ENCODE measurements at regions not wholly inside any gene's neighbourhood (a gene's known extent, or its start where the extent isn't known, plus 50 kb on each side); places are given as distances from the start of the nearest gene placed in this dataset.
"Not testable (repeated sequence)": the region's sequence is repeated elsewhere in the genome, so short reads cannot be mapped to it uniquely, and the experiment has no call there.

GRCh38 chr12:34219046-34219770 lies 196.9 kb downstream of the ALG10 start:
- no peak for DNase-seq (ENCODE audit: low read depth in 2 of 3, low spot score in 2 of 3)

DNA sequence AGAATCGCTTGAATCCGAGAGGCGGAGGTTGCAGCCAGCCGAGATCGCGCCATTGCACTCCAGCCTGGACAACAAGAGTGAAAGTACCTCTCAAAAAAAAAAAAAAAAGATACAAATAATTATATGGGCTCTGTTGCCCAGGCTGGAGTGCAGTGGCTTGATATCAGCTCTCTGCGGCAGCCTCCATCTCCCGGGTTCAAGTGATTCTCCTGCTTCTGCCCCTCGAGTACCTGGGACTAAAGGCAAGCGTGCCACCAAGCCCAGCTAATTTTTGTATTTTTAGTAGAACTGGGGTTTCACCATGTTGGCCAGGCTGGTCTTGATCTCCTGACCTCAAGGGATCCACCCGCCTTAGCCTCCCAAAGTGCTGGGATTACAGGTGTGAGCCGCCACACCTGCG lies 197.8 kb downstream of the ALG10 start:
- DNase-seq (ENCODE audit: low read depth in 2 of 3, low spot score in 2 of 3) = not testable (repeated sequence)

GRCh38 chr12:34223640-34224039 lies 201.3 kb downstream of the ALG10 start:
- DNase-seq (ENCODE audit: low read depth in 2 of 3, low spot score in 2 of 3) = no peak

GRCh38 chr12:34226044-34226443 lies 203.7 kb downstream of the ALG10 start:
- DNase-seq (ENCODE audit: low read depth in 2 of 3, low spot score in 2 of 3) = not testable (repeated sequence)

DNA sequence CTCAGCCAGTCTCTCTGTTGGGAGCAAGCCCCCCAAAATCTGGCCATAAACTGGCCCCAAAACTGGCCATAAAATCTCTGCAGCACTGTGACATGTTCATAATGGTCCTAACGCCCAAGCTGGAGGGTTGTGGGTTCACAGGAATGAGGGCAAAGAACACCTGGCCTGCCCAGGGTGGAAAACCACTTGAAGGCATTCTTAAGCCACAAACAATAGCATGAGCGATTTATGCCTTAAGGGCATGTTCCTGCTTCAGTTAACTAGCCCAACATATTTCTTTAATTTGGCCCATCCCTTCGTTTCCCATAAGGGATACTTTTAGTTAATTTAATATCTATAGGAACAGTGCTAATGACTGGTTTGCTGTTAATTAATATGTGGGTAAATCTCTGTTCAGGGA lies 205.8 kb downstream of the ALG10 start:
- not testable (repeated sequence) for DNase-seq (ENCODE audit: low read depth in 2 of 3, low spot score in 2 of 3)

- not testable (repeated sequence) for DNase-seq (ENCODE audit: low read depth in 2 of 3, low spot score in 2 of 3)
Measured at GRCh38 chr12:34229033-34229432, 206.7 kb downstream of the ALG10 start.

- DNase-seq (ENCODE audit: low read depth in 2 of 3, low spot score in 2 of 3) = no peak
Measured at GRCh38 chr12:34233618-34234017, 211.3 kb downstream of the ALG10 start.

DNA sequence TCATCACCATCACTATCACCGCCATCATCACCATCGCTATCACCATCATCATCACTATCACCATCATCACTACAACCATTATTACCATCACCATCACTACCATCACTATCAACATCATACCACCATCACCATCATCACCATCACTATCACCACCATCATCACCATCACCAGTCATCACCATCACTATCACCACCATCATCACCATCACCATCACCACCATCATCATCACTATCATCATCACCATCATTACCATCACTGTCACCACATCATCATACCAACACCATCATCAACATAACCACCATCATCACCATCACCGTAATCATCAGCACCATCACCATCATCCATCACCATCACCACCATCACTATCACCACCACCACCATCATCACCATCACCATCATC lies 213.8 kb downstream of the ALG10 start:
- DNase-seq (ENCODE audit: low read depth in 2 of 3, low spot score in 2 of 3) = no peak

DNA sequence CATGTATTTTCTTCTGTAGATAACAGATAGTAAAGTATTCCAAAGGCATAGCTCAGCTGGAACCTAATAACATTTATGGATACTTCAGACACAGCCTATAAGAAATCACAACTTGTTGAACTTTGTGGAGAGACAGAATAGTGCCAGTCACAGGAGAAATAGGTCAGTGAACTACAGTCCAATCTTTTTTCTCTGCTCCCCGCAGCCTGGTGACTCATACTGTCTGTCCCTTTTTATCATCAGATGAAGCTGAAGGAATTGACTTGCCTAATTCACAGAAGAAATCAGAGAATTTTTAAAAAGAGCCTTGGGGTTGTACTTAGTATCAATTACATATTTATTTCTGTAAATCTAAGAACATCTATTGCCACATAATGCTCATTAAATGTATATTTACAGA lies 222.3 kb downstream of the ALG10 start:
- no peak for DNase-seq (ENCODE audit: low read depth in 2 of 3, low spot score in 2 of 3)

- no peak for DNase-seq (ENCODE audit: low read depth in 2 of 3, low spot score in 2 of 3)
Measured at GRCh38 chr12:34249271-34249670, 227.0 kb downstream of the ALG10 start.

DNA sequence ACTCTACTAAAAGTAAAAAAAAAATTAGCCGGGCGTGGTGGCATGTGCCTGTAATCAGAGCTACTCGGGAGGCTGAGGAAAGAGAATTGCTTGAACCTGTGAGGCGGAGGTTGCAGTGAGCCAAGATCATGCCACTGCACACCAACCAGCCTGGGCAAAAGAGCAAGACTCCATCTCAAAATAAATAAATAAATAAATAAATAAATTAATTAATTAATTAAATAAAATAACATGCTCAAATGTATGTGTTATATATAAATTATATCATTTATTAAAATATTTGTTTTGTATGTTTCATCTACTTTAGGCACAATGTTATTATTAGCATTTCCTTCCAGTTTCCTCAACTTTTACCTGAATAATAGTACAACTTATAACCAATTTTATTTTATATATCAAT lies 229.6 kb downstream of the ALG10 start:
- not testable (repeated sequence) for DNase-seq (ENCODE audit: low read depth in 2 of 3, low spot score in 2 of 3)

DNA sequence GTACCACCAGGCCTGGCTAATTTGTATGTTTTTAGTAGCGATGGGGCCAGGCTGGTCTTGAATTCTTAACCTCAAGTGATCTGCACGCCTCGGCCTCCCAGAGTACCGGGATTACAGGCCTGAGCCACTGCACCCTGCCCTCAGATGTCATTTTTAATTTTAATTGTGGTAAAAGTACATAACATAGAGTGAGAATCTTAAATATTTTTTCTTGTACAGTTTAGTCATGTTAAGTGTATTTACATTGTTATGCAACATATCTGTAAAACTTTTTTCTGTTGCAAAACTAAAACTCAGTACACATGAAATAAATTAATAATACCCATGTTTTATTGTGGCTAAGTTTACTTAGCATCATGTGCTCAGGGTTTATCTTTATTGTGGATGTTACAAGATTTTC lies 231.4 kb downstream of the ALG10 start:
- no peak for DNase-seq (ENCODE audit: low read depth in 2 of 3, low spot score in 2 of 3)

- no peak for DNase-seq (ENCODE audit: low read depth in 2 of 3, low spot score in 2 of 3)
Measured at GRCh38 chr12:34257093-34257492, 234.8 kb downstream of the ALG10 start.

DNA sequence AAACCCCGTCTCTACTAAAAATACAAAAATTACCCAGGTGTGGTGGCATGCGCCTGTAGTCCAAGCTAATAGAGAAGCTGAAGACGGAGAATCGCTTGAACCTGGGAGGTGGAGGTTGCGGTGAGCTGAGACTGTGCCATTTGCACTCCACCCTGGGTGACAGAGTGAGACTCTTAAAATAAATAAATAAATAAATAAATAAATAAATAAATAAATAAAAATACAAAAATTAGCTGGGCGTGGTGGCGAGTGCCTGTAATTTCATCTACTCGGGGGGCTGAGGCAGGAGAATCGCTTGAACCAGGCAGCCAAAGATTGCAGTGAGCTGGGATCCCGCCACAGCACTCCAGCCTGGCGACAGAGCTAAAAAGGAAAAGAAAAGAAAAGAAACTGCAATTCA lies 239.8 kb downstream of the ALG10 start:
- not testable (repeated sequence) for DNase-seq (ENCODE audit: low read depth in 2 of 3, low spot score in 2 of 3)

DNA sequence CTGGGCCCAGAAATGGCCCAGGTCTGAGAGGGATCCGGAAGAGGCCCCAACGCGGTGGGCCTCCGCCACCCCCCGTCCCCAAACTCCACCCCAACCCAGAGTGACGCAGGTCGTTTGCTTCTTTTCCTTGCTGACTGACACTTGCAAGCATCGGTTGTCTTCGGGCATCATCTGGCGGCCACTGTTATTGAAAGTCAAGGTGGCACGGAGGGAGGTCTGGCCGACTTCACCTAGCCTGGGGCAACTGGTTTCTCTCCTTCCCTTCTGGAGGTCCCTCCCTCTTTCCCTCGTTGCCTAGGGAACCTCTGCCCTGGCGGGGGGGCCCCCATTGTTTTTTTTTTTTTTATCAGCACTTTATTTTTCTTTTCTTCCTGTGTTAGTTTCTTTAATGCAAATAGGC lies 241.8 kb downstream of the ALG10 start:
- DNase-seq (ENCODE audit: low read depth in 2 of 3, low spot score in 2 of 3) = no peak

DNA sequence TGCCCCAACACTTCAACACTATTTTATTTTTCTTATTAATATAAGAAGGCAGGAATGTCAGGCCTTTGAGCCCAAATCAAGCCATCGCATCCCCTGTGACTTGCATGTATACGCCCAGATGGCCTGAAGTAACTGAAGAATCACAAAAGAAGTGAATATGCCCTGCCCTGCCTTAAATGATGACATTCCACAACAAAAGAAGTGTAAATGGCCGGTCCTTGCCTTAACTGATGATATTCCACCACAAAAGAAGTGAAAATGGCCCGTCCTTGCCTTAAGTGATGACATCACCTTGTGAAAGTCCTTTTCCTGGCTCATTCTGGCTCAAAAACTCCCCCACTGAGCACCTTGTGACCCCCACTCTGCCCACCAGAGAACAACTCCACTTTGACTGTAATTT lies 251.4 kb downstream of the ALG10 start:
- not testable (repeated sequence) for DNase-seq (ENCODE audit: low read depth in 2 of 3, low spot score in 2 of 3)

DNA sequence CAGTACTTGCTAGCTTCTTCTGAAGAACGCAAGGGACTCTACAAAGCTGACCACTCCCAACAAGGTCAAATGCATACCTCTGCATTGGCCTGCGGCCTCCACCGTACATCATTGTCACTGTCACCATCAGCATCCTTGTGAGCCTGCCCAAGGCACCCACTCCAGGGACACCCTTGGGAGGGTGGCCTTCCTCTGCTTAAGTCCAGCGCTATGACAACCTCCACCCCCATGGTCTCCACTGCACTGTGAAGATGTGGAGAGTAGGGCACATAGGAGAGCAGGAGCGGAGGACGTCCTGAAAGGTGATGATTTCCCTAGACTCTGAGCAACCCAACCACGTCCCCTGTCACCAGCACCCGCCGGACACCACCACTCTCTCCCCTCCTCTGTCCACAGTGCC lies 252.8 kb downstream of the ALG10 start:
- DNase-seq (ENCODE audit: low read depth in 2 of 3, low spot score in 2 of 3) = no peak

DNA sequence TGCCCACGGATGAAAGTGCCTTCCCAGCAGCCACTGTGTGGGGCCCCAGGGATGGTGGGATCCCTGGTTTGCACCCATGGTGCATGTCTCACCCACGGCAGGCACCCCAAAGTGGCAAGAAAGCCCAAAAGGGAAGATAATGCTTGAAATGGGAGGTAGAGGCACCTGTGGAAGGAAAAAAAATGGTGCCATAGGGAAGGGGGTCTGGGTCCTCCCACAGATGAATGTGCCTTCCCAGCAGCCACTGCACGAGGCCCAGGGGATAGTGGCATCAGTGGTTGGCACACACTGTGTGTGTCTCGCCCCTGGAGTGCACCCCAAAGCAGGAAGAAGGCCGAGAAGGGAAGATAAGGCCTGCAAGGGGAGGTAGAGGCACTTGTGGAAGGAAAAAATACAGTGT lies 264.2 kb downstream of the ALG10 start:
- DNase-seq (ENCODE audit: low read depth in 2 of 3, low spot score in 2 of 3) = no peak

DNA sequence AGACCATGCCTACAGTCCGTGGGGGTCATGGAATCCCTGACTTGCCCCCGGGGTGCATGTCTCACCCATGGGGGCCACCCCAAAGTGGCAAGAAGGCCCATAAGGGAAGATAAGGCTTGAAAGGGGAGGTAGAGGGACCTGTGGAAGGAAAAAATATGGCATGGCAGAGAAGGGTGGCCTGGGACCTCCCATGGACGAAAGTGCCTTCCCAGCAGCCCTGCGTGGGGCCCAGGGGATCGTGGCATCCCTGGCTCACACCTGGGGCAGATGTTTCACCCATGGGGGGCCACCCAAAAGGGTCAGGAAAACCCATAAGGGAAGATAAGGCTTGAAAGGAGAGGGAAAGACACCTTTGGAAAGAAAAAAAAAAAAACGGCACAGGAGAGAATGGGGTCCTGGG lies 264.6 kb downstream of the ALG10 start:
- no peak for DNase-seq (ENCODE audit: low read depth in 2 of 3, low spot score in 2 of 3)

GRCh38 chr12:34287437-34287836 lies 265.1 kb downstream of the ALG10 start:
- DNase-seq (ENCODE audit: low read depth in 2 of 3, low spot score in 2 of 3) = no peak

GRCh38 chr12:34287986-34288962 lies 266.0 kb downstream of the ALG10 start:
- DNase-seq (ENCODE audit: low read depth in 2 of 3, low spot score in 2 of 3) = no peak

DNA sequence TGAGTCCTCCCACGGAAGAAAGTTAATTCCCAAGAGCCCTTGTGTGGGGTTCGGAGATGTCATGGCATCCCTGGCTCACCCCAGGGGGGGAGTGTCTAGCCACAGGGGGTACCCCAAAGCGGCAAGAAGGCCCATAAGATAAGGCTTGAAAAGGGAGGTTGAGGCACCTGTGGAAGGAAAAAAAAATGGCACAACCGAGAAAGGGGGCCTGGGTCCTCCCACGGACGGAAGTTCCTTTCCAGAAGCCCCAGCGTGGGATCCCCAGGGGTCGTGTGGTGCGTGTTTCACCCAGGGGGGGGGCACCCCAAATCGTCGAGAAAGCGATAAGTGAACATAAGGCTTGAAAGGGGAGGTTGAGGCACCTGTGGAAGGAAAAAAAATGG lies 266.7 kb downstream of the ALG10 start:
- DNase-seq (ENCODE audit: low read depth in 2 of 3, low spot score in 2 of 3) = no peak

Data from activated CD8-positive, alpha-beta memory T cell treated with anti-CD3 and anti-CD28 coated beads for 48 hours (primary cell).